Fibroblast of lung (primary cell): ENCODE measurements at regions not wholly inside any gene's neighbourhood (a gene's known extent, or its start where the extent isn't known, plus 50 kb on each side); places are given as distances from the start of the nearest gene placed in this dataset.

ENCODE experiments used
- DNase-seq, 2 donors: peaks; one replicate each; pipeline versions ENCODE4 v3.0.0 to v3.0.0-alpha.2; 2010; ENCODE audit warnings: low read depth in 2 of 2
- H2AFZ ChIP-seq: 2 replicates; pipeline ENCODE4 v1.5.1; 2012; ENCODE audit warnings: low read length, control low read depth, inconsistent platforms
- H3K27ac ChIP-seq: 2 replicates; pipeline ENCODE4 v1.5.1; 2011; ENCODE audit warnings: low read length, control low read depth; ENCODE audit not compliant: insufficient read depth
- H3K27me3 ChIP-seq: 2 replicates; pipeline ENCODE4 v1.5.1; 2011; ENCODE audit warnings: mild to moderate bottlenecking, low read length; ENCODE audit not compliant: control insufficient read depth, insufficient read depth
- H3K36me3 ChIP-seq: 2 replicates; pipeline ENCODE4 v1.5.1; 2011; ENCODE audit warnings: low read length; ENCODE audit not compliant: control insufficient read depth, insufficient read depth
- H3K4me1 ChIP-seq: 2 replicates; pipeline ENCODE4 v1.5.1; 2011; ENCODE audit warnings: low read length; ENCODE audit not compliant: control insufficient read depth, insufficient read depth; ENCODE audit errors: extremely low read depth
- H3K4me2 ChIP-seq: 2 replicates; pipeline ENCODE4 v1.5.1; 2011; ENCODE audit warnings: low read length, control low read depth; ENCODE audit not compliant: insufficient read depth; ENCODE audit errors: extremely low read depth
- H3K4me3 ChIP-seq, 4 experiments: fragments of 200-600 bp in 1 of 4; sonication (generic) in 1 of 4; replicated peaks in 1 of 4; 2 replicates each; pipeline ENCODE4 v1.5.1; 2011 to 2016; ENCODE audit warnings: low read length in 4 of 4, low read depth in 3 of 4, mild to moderate bottlenecking in 3 of 4, control low read depth in 2 of 4, inconsistent platforms in 1 of 4, mixed read lengths in 1 of 4; ENCODE audit not compliant: insufficient read depth in 1 of 4; ENCODE audit errors: control extremely low read depth in 1 of 4
- H3K79me2 ChIP-seq: 2 replicates; pipeline ENCODE4 v1.5.1; 2012; ENCODE audit warnings: mild to moderate bottlenecking, low read length, inconsistent platforms; ENCODE audit not compliant: control insufficient read depth, insufficient read depth
- H3K9ac ChIP-seq: 2 replicates; pipeline ENCODE4 v1.5.1; 2011; ENCODE audit warnings: mild to moderate bottlenecking, low read length, control low read depth; ENCODE audit not compliant: insufficient read depth
- H3K9me3 ChIP-seq: 2 replicates; pipeline ENCODE4 v1.5.1; 2012; ENCODE audit warnings: low read depth, low read length; ENCODE audit not compliant: control insufficient read depth, insufficient read depth
- H4K20me1 ChIP-seq: 2 replicates; pipeline ENCODE4 v1.5.1; 2011; ENCODE audit warnings: low read length; ENCODE audit not compliant: control insufficient read depth, insufficient read depth; ENCODE audit errors: extremely low read depth
- CTCF ChIP-seq, 2 donors: IDR thresholded peaks in 1 of 2; conservative IDR thresholded peaks in 1 of 2; 1 replicate in 1 of 2; 2 replicates in 1 of 2; pipeline ENCODE4 v1.5.1; 2011 to 2012; ENCODE audit warnings: low read length in 2 of 2, control low read depth in 1 of 2, inconsistent platforms in 1 of 2, low read depth in 1 of 2, mild to moderate bottlenecking in 1 of 2
- EZH2 ChIP-seq: IDR thresholded peaks from 2 replicates; pipeline ENCODE4 v1.5.1; 2012; ENCODE audit warnings: low read length, control low read depth, mild to moderate bottlenecking; ENCODE audit errors: missing control alignments

GRCh38 chr13:79966493-79966895 is 374.4 kb downstream of the SPRY2 start:
- no peaks in the 10 kb centered on the region for H4K20me1 ChIP-seq
- H3K4me2 ChIP-seq: no peak overlapping the region
- no peaks in the 10 kb centered on the region for H3K9me3 ChIP-seq
- DNase-seq: no peak
- no peaks in the 10 kb centered on the region for H3K79me2 ChIP-seq
- H3K4me3 ChIP-seq: no peak overlapping the region
- no peaks in the 10 kb centered on the region for H3K4me1 ChIP-seq
- H3K36me3 ChIP-seq: no peaks in the 10 kb centered on the region
- no peak overlapping the region for H2AFZ ChIP-seq
- no peaks in the 10 kb centered on the region for H3K27me3 ChIP-seq
- no peak for TF ChIP-seq CTCF (conservative IDR thresholded peaks at IDR 0.05 in 1 of 2, IDR thresholded peaks at IDR 0.05 in 1 of 2; ENCODE audit: low read depth in 1 of 2, low read length in 2 of 2)
- TF ChIP-seq EZH2: no peak
- H3K9ac ChIP-seq: no peak overlapping the region
- no peak overlapping the region for H3K27ac ChIP-seq

- Histone ChIP-seq H3K9ac (no peak overlapping the region), H3K27ac (no peak overlapping the region), H3K36me3 (no peaks in the 10 kb centered on the region), H3K27me3 (no peaks in the 10 kb centered on the region), H2AFZ (no peak overlapping the region), H3K4me1 (no peaks in the 10 kb centered on the region), H3K4me2 (no peak overlapping the region), H3K9me3 (no peaks in the 10 kb centered on the region), H4K20me1 (no peaks in the 10 kb centered on the region), H3K79me2 (no peaks in the 10 kb centered on the region), H3K4me3 (no peak overlapping the region)
- DNase-seq: peak in 1 of 2 donors; percentile 24
- TF ChIP-seq CTCF (conservative IDR thresholded peaks at IDR 0.05 in 1 of 2, IDR thresholded peaks at IDR 0.05 in 1 of 2; ENCODE audit: low read depth in 1 of 2, low read length in 2 of 2) (no peak), EZH2 (no peak)
Observed at GRCh38 chr13:79966059-79966458, 374.9 kb downstream of the SPRY2 start.

GRCh38 chr13:79946556-79946955 is 394.4 kb downstream of the SPRY2 start:
- TF ChIP-seq CTCF (conservative IDR thresholded peaks at IDR 0.05 in 1 of 2, IDR thresholded peaks at IDR 0.05 in 1 of 2; ENCODE audit: low read depth in 1 of 2, low read length in 2 of 2) (no peak), EZH2 (no peak)
- no peak overlapping the region for H2AFZ ChIP-seq
- no peak for DNase-seq
- H3K4me2 ChIP-seq: no peak overlapping the region
- no peak overlapping the region for H3K4me3 ChIP-seq
- no peaks in the 10 kb centered on the region for H3K27me3 ChIP-seq
- H3K9me3 ChIP-seq: no peaks in the 10 kb centered on the region
- H3K36me3 ChIP-seq: no peaks in the 10 kb centered on the region
- no peaks in the 10 kb centered on the region for H3K4me1 ChIP-seq
- no peaks in the 10 kb centered on the region for H4K20me1 ChIP-seq
- no peak overlapping the region for H3K27ac ChIP-seq
- H3K9ac ChIP-seq: no peak overlapping the region
- H3K79me2 ChIP-seq: no peaks in the 10 kb centered on the region
